Large intestine (tissue), 3 donors: ENCODE measurements at regions not wholly inside any gene's neighbourhood (a gene's known extent, or its start where the extent isn't known, plus 50 kb on each side); places are given as distances from the start of the nearest gene placed in this dataset.
A peak's percentile ranks its signal among the peaks of the same experiment; 100 is the strongest.

ENCODE experiments used
- DNase-seq, 2 donors: peaks; one replicate each; pipeline versions ENCODE4 v3.0.0 to v3.0.0-alpha.2; 2013
- H3K27ac ChIP-seq: one replicate; pipeline ENCODE4 v1.5.1; 2013; ENCODE audit warnings: low read length
- H3K27me3 ChIP-seq: 2 replicates; pipeline ENCODE4 v1.6.1; 2013; ENCODE audit warnings: low read length; ENCODE audit not compliant: control insufficient read depth, insufficient read depth
- H3K36me3 ChIP-seq: 2 replicates; pipeline ENCODE4 v1.6.1; 2013; ENCODE audit warnings: low read length; ENCODE audit not compliant: control insufficient read depth, insufficient read depth
- H3K4me1 ChIP-seq: one replicate; pipeline ENCODE4 v1.6.1; 2013; ENCODE audit warnings: low read length; ENCODE audit not compliant: control insufficient read depth, insufficient read depth
- H3K4me3 ChIP-seq: one replicate; pipeline ENCODE4 v1.5.1; 2013; ENCODE audit warnings: low read length
- H3K9me3 ChIP-seq: one replicate; pipeline ENCODE4 v1.6.1; 2013; ENCODE audit warnings: mild to moderate bottlenecking, low read depth, low read length, moderate library complexity; ENCODE audit not compliant: control insufficient read depth
- WGBS: methylation state at CpG from one replicate; pipeline ENCODE4 v1.1.5; 2013; ENCODE audit warnings: low lambda C conversion rate; ENCODE audit not compliant: insufficient coverage; 5-methylcytosine and 5-hydroxymethylcytosine counted together

DNA sequence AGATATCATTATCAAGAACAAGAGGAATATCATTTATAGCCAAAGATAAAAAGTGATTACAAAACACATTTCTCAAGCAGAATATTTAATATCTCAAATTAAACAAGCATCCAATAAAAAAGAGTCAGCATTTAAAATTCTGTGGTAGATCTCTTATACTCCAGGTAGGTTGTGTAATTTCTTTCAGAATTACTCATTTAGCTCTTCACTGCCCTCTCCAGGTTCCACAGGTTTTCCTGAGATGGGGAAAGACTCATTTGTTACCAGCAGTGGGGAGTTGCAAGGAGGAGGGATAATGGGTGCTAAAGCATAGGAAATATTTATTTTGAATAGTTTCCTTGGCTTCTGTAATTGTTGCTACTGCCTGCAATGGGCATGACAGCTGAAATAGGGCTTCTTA, 83.1 kb upstream of the RASGRP1 start:
- no peak overlapping the region for H3K27ac ChIP-seq
- H3K27me3 ChIP-seq: no peaks in the 10 kb centered on the region
- DNase-seq: no peak
- H3K4me3 ChIP-seq: no peak overlapping the region
- peaks cover 5% of the 10 kb centered on the region for H3K9me3 ChIP-seq
- H3K36me3 ChIP-seq: no peaks in the 10 kb centered on the region
- H3K4me1 ChIP-seq: no peaks in the 10 kb centered on the region

DNA sequence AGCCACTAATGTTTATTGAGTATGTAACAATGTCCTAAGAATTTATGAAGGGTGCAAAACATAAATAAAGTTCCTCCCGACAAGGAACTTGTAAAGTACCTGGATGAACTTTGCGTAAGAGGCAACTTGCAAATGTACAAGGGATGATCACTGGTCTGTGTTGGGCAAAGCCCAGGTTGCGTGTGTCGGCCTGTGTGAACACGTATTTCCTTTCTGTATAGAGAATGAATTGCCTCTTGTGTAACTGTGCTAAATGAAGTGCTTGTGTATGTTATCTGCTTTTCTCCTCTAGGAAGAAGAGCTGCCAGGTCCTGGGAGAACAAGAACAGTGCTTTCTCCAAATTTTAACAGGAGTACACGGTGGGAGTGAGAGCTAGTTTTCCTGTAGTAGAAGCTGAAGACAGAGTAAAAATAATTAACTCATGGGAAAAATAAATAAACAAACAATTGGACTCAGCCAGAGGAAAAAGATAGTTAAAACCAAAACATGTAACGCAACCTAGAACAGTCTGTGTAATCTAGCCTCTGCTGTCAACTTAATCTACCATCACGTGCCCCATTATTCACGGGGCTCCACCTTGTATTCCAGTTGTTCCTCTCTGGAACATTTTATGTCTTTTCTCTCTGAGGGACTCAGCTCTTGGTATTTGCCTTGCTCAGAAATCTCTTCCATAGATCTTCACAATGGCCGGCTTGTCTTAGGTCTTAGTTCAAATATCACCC, 83.7 kb upstream of the RASGRP1 start:
- WGBS: 80% methylated on average over 9 of the region's 10 CpGs
- Histone ChIP-seq H3K36me3 (no peaks in the 10 kb centered on the region), H3K27ac (no peak overlapping the region), H3K27me3 (no peaks in the 10 kb centered on the region), H3K9me3 (peaks cover 5% of the 10 kb centered on the region), H3K4me1 (no peaks in the 10 kb centered on the region), H3K4me3 (no peak overlapping the region)
- DNase-seq: no peak

- Histone ChIP-seq H3K27me3 (no peaks in the 10 kb centered on the region), H3K4me1 (no peaks in the 10 kb centered on the region), H3K36me3 (no peaks in the 10 kb centered on the region), H3K4me3 (no peak overlapping the region), H3K9me3 (no peaks in the 10 kb centered on the region), H3K27ac (no peak overlapping the region)
- DNase-seq: no peak
Measured at GRCh38 chr15:38650384-38650783, 85.8 kb upstream of the RASGRP1 start.

DNA sequence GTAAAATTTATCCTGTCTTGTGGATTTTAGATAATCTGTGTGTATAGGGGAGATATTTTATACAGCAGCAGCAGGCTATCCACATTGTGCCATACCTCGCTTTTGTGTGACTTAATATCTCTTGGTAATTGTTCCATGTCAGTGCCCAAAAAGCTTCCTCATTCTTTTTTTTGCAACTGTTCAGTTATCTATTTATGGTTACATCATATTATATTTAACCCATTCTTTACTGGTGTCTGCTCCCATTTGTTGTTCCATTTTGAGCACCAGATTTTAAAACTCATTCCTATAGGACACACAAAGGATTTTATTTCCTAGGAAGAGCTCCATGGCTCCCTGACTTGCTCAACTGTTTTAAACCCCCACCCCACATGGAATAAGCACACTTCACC, 86.3 kb upstream of the RASGRP1 start:
- WGBS: 100% methylated on average over 1 of the region's 1 CpG
- Histone ChIP-seq H3K9me3 (no peaks in the 10 kb centered on the region), H3K4me1 (no peaks in the 10 kb centered on the region), H3K36me3 (no peaks in the 10 kb centered on the region), H3K27ac (no peak overlapping the region), H3K27me3 (no peaks in the 10 kb centered on the region), H3K4me3 (no peak overlapping the region)
- no peak for DNase-seq

GRCh38 chr15:38651328-38652038, 86.9 kb upstream of the RASGRP1 start:
- H3K36me3 ChIP-seq: no peaks in the 10 kb centered on the region
- no peaks in the 10 kb centered on the region for H3K27me3 ChIP-seq
- H3K9me3 ChIP-seq: no peaks in the 10 kb centered on the region
- H3K4me1 ChIP-seq: no peaks in the 10 kb centered on the region
- no peak overlapping the region for H3K27ac ChIP-seq
- no peak for DNase-seq
- 52% methylated on average over 4 of the region's 11 CpGs for WGBS
- H3K4me3 ChIP-seq: no peak overlapping the region

DNA sequence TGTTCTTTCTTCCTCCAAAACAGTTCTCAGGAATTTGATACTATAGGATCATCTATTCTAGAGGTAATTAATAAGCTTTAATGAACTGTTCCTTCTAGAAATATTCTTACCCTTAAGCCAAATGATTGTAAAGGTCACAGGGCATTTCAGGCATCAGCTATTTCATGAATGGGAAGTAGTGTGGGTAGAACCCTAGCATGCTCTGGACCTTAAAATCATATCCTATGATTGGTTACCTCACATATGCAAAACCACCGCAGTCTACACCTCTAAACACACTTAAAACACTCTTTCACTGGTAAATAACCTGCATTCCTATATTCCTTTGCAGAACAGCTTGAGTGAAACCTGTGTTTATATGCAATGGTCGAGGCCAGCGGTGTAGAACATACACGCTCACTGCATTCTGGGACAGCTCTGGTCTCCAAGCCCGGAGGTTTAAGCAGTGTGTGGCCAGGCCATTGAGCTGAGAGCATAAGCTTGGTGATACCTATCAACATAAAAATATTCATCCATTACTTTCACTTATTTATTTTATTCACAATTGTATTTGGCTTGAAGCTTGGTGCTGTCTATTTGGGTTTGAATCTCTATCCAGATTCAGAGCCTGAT, 87.7 kb upstream of the RASGRP1 start:
- H3K4me3 ChIP-seq: no peak overlapping the region
- H3K9me3 ChIP-seq: no peaks in the 10 kb centered on the region
- WGBS: no CpG with 5 or more reads among the region's 5 CpGs
- DNase-seq: no peak
- H3K27ac ChIP-seq: no peak overlapping the region
- H3K27me3 ChIP-seq: no peaks in the 10 kb centered on the region
- H3K36me3 ChIP-seq: no peaks in the 10 kb centered on the region
- H3K4me1 ChIP-seq: no peaks in the 10 kb centered on the region

DNA sequence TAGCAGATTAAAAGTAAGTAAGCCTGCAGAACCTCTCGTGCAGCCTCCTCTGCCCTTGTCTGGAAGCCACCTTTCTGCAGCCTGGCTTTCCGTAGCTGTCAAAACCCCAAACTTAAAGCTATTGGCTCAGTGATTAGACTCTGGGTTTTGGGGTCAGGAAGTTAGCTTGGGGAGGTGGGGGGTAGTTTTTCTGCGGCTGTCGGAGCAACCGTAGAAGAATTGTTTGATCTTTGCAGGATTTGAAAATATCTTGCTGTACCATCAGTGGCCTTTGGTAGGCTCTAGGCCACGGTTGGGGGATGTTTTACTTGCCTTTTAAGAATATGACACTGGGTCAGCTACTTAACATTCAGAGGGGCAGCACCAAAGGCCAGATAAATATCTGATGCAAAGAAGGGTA, 88.4 kb upstream of the RASGRP1 start:
- 53% methylated on average over 3 of the region's 6 CpGs for WGBS

DNA sequence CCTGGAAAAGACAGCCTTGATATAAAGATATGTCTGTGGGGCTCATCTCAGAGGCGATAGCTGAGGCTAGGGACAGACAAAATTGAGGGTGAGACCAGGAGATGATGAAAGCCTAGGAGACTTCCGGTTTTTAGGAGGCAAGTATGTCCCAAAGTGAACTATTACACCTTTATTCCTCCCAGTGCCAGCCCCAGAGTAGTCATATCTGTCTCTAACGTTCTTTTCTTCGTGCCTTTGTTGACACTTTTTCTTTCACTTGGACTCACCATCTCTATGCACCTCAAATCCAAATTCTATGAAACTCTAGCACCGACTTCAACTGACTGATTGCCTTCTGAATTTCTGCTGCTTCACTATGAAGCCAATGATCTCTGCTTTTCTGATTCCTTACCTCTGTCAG, 93.8 kb upstream of the RASGRP1 start:
- no peak for DNase-seq
- H3K4me1 ChIP-seq: no peaks in the 10 kb centered on the region
- no peaks in the 10 kb centered on the region for H3K36me3 ChIP-seq
- H3K9me3 ChIP-seq: no peaks in the 10 kb centered on the region
- H3K27me3 ChIP-seq: no peaks in the 10 kb centered on the region
- 88% methylated on average over 3 of the region's 5 CpGs for WGBS
- no peak overlapping the region for H3K4me3 ChIP-seq
- no peak overlapping the region for H3K27ac ChIP-seq

More for the DNA sequence above, 88.4 kb upstream of the RASGRP1 start:
- DNase-seq: peak in 1 of 2 donors; percentile 9
- H3K4me1 ChIP-seq: no peaks in the 10 kb centered on the region
- H3K27ac ChIP-seq: no peak overlapping the region
- no peak overlapping the region for H3K4me3 ChIP-seq
- H3K36me3 ChIP-seq: no peaks in the 10 kb centered on the region
- H3K9me3 ChIP-seq: no peaks in the 10 kb centered on the region
- H3K27me3 ChIP-seq: no peaks in the 10 kb centered on the region

GRCh38 chr15:38660738-38661137, 96.1 kb upstream of the RASGRP1 start:
- Histone ChIP-seq H3K27ac (no peak overlapping the region), H3K4me1 (no peaks in the 10 kb centered on the region), H3K27me3 (no peaks in the 10 kb centered on the region), H3K4me3 (no peak overlapping the region), H3K9me3 (no peaks in the 10 kb centered on the region), H3K36me3 (no peaks in the 10 kb centered on the region)
- no peak for DNase-seq
- no CpG with 5 or more reads among the region's 1 CpG for WGBS

DNA sequence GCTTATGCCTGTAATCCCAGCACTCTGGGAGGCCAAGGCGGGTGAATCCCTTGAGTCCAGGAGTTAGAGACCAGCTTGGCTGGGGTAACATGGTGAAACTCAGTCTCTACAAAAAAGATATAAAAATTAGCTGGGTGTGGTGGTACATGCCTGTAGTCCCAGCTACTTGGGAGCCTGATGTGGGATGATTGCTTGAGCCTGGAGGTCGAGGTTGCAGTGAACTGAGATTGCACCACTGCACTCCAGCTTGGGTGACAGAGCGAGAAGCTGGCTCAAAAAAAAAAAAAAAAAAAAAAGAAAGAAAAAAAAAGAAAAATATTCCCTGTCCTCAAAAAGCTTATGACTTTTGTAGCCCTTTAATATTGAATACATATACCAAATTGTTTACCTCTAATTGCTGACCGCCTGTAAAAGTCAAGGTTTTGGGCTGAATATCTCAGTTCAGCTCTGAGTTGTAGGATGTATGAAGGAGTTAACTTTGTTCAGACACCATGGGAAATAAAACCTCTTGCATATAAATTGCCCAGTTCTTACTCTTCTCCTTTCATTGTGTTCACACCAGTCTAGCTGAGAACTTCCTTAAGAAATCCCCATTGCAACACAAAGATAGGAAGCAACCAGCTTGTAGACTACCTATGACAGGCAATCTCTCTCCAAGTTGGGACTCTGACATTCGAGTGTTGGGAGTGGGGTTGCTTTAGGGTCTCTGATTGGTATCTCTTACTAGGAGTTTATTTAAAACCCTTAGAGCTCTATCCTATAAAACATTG, 97.6 kb upstream of the RASGRP1 start:
- no peak overlapping the region for H3K4me3 ChIP-seq
- WGBS: 100% methylated on average over 1 of the region's 5 CpGs
- H3K9me3 ChIP-seq: no peaks in the 10 kb centered on the region
- H3K36me3 ChIP-seq: no peaks in the 10 kb centered on the region
- H3K4me1 ChIP-seq: no peaks in the 10 kb centered on the region
- H3K27ac ChIP-seq: no peak overlapping the region
- no peaks in the 10 kb centered on the region for H3K27me3 ChIP-seq
- DNase-seq: no peak
